ENCODE measurements at regions not wholly inside any gene's neighbourhood (a gene's known extent, or its start where the extent isn't known, plus 50 kb on each side); places are given as distances from the start of the nearest gene placed in this dataset.

- TF ChIP-seq CTCF (IDR thresholded peaks at IDR 0.05) (no peak), POLR2A (IDR thresholded peaks at IDR 0.05) (no peak)
Observed at GRCh38 chr2:106704798-106705197, 181.2 kb downstream of the ST6GAL2 start.
